MM.1S (cell line): ENCODE measurements at regions not wholly inside any gene's neighbourhood (a gene's known extent, or its start where the extent isn't known, plus 50 kb on each side); places are given as distances from the start of the nearest gene placed in this dataset.

ENCODE experiments used
- DNase-seq: peaks from one replicate; pipeline ENCODE4 v3.0.0-alpha.2; 2015
- H2AFZ ChIP-seq: fragments of 300-600 bp; sonication (generic); 2 replicates; pipeline ENCODE4 v1.6.0; 2016; ENCODE audit warnings: antibody characterized with exemption, low read length
- H3F3A ChIP-seq: fragments of 300-600 bp; sonication (generic); 2 replicates; pipeline ENCODE4 v1.6.1; 2016; ENCODE audit warnings: mild to moderate bottlenecking, antibody characterized with exemption, low read length, moderate library complexity, mixed read lengths; ENCODE audit not compliant: insufficient read depth
- H3K27ac ChIP-seq: fragments of 300-600 bp; sonication (generic); 2 replicates; pipeline ENCODE4 v1.5.1; 2016; ENCODE audit warnings: mild to moderate bottlenecking, low read length
- H3K27me3 ChIP-seq: fragments of 300-600 bp; sonication (generic); replicated peaks from 2 replicates; pipeline ENCODE4 v1.6.0; 2016; ENCODE audit warnings: low read length; ENCODE audit not compliant: insufficient read depth
- H3K36me3 ChIP-seq: fragments of 300-600 bp; sonication (generic); replicated peaks from 2 replicates; pipeline ENCODE4 v1.6.1; 2016; ENCODE audit warnings: mild to moderate bottlenecking, low read length, mixed read lengths; ENCODE audit not compliant: insufficient read depth
- H3K4me1 ChIP-seq: fragments of 300-600 bp; sonication (generic); 2 replicates; pipeline ENCODE4 v1.6.1; 2016; ENCODE audit warnings: low read length, mixed read lengths
- H3K4me2 ChIP-seq: fragments of 300-600 bp; sonication (generic); 2 replicates; pipeline ENCODE4 v1.6.0; 2016; ENCODE audit warnings: low read depth, low read length
- H3K4me3 ChIP-seq: fragments of 300-600 bp; sonication (generic); 2 replicates; pipeline ENCODE4 v1.5.1; 2016; ENCODE audit warnings: low read length, mixed read lengths
- H3K79me2 ChIP-seq: fragments of 300-600 bp; sonication (generic); 2 replicates; pipeline ENCODE4 v1.6.1; 2016; ENCODE audit warnings: mixed run types, low read length, mixed read lengths
- H3K9ac ChIP-seq: fragments of 300-600 bp; sonication (generic); 2 replicates; pipeline ENCODE4 v1.6.1; 2016; ENCODE audit warnings: low read length, mixed read lengths
- H3K9me2 ChIP-seq: fragments of 300-600 bp; sonication (generic); replicated peaks from 2 replicates; pipeline ENCODE4 v1.6.1; 2016; ENCODE audit warnings: mild to moderate bottlenecking, low read length, mixed read lengths; ENCODE audit not compliant: insufficient read depth
- H3K9me3 ChIP-seq: fragments of 300-600 bp; sonication (generic); replicated peaks from 2 replicates; pipeline ENCODE4 v1.6.1; 2016; ENCODE audit warnings: mild to moderate bottlenecking, low read length, mixed read lengths; ENCODE audit not compliant: insufficient read depth
- H4K20me1 ChIP-seq: fragments of 300-600 bp; sonication (generic); 2 replicates; pipeline ENCODE4 v1.6.1; 2016; ENCODE audit warnings: mild to moderate bottlenecking, low read length, moderate library complexity, mixed read lengths; ENCODE audit not compliant: insufficient read depth
- CTCF ChIP-seq: fragments of 300-600 bp; sonication (generic); IDR thresholded peaks from 2 replicates; pipeline ENCODE4 v1.5.1; 2016; ENCODE audit warnings: antibody characterized with exemption, low read length, mixed read lengths
- EZH2 ChIP-seq: fragments of 300-600 bp; sonication (generic); optimal IDR thresholded peaks from 2 replicates; pipeline ENCODE3; 2017; ENCODE audit warnings: low read depth, mild to moderate bottlenecking, antibody characterized with exemption, low read length, mixed read lengths
- EZH2phosphoT487 ChIP-seq: fragments of 300-600 bp; sonication (generic); IDR thresholded peaks from 2 replicates; pipeline ENCODE4 v1.6.1; 2018; ENCODE audit warnings: antibody characterized with exemption, low read length

- no peak overlapping the region for H3K4me3 ChIP-seq
- H3K9me2 ChIP-seq: no peaks in the 10 kb centered on the region
- H4K20me1 ChIP-seq: no peaks in the 10 kb centered on the region
- no peaks in the 10 kb centered on the region for H3K36me3 ChIP-seq
- no peaks in the 10 kb centered on the region for H3K79me2 ChIP-seq
- no peaks in the 10 kb centered on the region for H3K9me3 ChIP-seq
- H3F3A ChIP-seq: no peaks in the 10 kb centered on the region
- no peak overlapping the region for H2AFZ ChIP-seq
- H3K27ac ChIP-seq: no peak overlapping the region
- no peaks in the 10 kb centered on the region for H3K4me1 ChIP-seq
- no peak for TF ChIP-seq CTCF
- no peak for TF ChIP-seq EZH2phosphoT487
- no peak for TF ChIP-seq EZH2
- H3K27me3 ChIP-seq: no peaks in the 10 kb centered on the region
- no peak overlapping the region for H3K9ac ChIP-seq
- no peak for DNase-seq
- no peak overlapping the region for H3K4me2 ChIP-seq
Measured at GRCh38 chr11:21631991-21632390, 560.9 kb upstream of the ANO5 start.

- Histone ChIP-seq H3K27me3 (no peaks in the 10 kb centered on the region), H3K9me3 (no peaks in the 10 kb centered on the region), H3K36me3 (no peaks in the 10 kb centered on the region), H3K9ac (no peak overlapping the region), H3K27ac (no peak overlapping the region), H4K20me1 (no peaks in the 10 kb centered on the region), H3F3A (no peaks in the 10 kb centered on the region), H3K4me3 (no peak overlapping the region), H2AFZ (no peak overlapping the region), H3K9me2 (no peaks in the 10 kb centered on the region), H3K79me2 (no peaks in the 10 kb centered on the region), H3K4me2 (no peak overlapping the region), H3K4me1 (no peaks in the 10 kb centered on the region)
- TF ChIP-seq EZH2phosphoT487 (no peak), EZH2 (no peak), CTCF (no peak)
- DNase-seq: no peak
Measured at GRCh38 chr11:21634491-21634890, 558.4 kb upstream of the ANO5 start.

- TF ChIP-seq EZH2 (no peak), EZH2phosphoT487 (no peak), CTCF (no peak)
- Histone ChIP-seq H3K9me2 (no peaks in the 10 kb centered on the region), H3K4me3 (no peak overlapping the region), H3K9me3 (no peaks in the 10 kb centered on the region), H3K4me1 (peaks cover 3% of the 10 kb centered on the region; the same call in 1 of the 2 replicates), H3F3A (no peaks in the 10 kb centered on the region), H4K20me1 (no peaks in the 10 kb centered on the region), H3K9ac (no peak overlapping the region), H3K27ac (no peak overlapping the region), H3K27me3 (no peaks in the 10 kb centered on the region), H2AFZ (no peak overlapping the region), H3K36me3 (no peaks in the 10 kb centered on the region), H3K79me2 (no peaks in the 10 kb centered on the region), H3K4me2 (no peak overlapping the region)
- DNase-seq: no peak
Measured at GRCh38 chr11:21634956-21635355, 557.9 kb upstream of the ANO5 start.
